PC-3 (cell line): ENCODE measurements at regions not wholly inside any gene's neighbourhood (a gene's known extent, or its start where the extent isn't known, plus 50 kb on each side); places are given as distances from the start of the nearest gene placed in this dataset.

Experiments used
- ATAC-seq: fragments of 200-7000 bp; cut with Tn5 transposase; 2 replicates; pipeline ENCODE4 v1.9.1; 2020; ENCODE audit warnings: mild to moderate bottlenecking, moderate library complexity
- BruUV-seq: library from RNA; stranded (reverse); fragments of 400-500 nt; replicated peaks from 2 replicates; lab custom pipeline; 2021; lab: Mats Ljungman, UMichigan
- CTCF ChIA-PET: fragments of 300-600 bp; sonication (Branson Sonifier 250); formaldehyde crosslinking; loops from one replicate; lab custom pipeline; 2022; ENCODE audit warnings: antibody characterized with exemption; lab: Charles Lee
- POLR2A ChIA-PET: fragments of 300-600 bp; sonication (Branson Sonifier 250); formaldehyde crosslinking; loops from one replicate; lab custom pipeline; 2022; ENCODE audit warnings: antibody characterized with exemption; ENCODE audit not compliant: unreplicated experiment; lab: Charles Lee
- DNase-seq: peaks from one replicate; pipeline ENCODE4 v3.0.0-alpha.2; 2015
- H2AFZ ChIP-seq: fragments of 300-600 bp; sonication (generic); 2 replicates; pipeline ENCODE4 v1.6.0; 2016; ENCODE audit warnings: antibody characterized with exemption, low read length
- H3F3A ChIP-seq: fragments of 300-600 bp; sonication (generic); one replicate; pipeline ENCODE4 v1.6.0; 2017; ENCODE audit warnings: antibody characterized with exemption, low read length, control low read depth, mild to moderate bottlenecking; ENCODE audit not compliant: unreplicated experiment
- H3K27ac ChIP-seq: fragments of 300-600 bp; sonication (generic); 2 replicates; pipeline ENCODE4 v1.5.1; 2016; ENCODE audit warnings: mild to moderate bottlenecking, low read length
- H3K27me3 ChIP-seq: fragments of 300-600 bp; sonication (generic); 2 replicates; pipeline ENCODE4 v1.6.1; 2016; ENCODE audit warnings: low read length, mixed read lengths
- H3K36me3 ChIP-seq: fragments of 300-600 bp; sonication (generic); 2 replicates; pipeline ENCODE4 v1.6.1; 2016; ENCODE audit warnings: low read depth, mixed run types, low read length, mixed read lengths
- H3K4me1 ChIP-seq: fragments of 300-600 bp; sonication (generic); 2 replicates; pipeline ENCODE4 v1.5.1; 2016; ENCODE audit warnings: low read length; ENCODE audit not compliant: insufficient read depth
- H3K4me2 ChIP-seq: fragments of 300-600 bp; sonication (generic); 2 replicates; pipeline ENCODE4 v1.6.0; 2016; ENCODE audit warnings: low read length
- H3K4me3 ChIP-seq: fragments of 300-600 bp; sonication (generic); 2 replicates; pipeline ENCODE4 v1.5.1; 2016; ENCODE audit warnings: mild to moderate bottlenecking, low read length, mixed read lengths
- H3K79me2 ChIP-seq: fragments of 300-600 bp; sonication (generic); 2 replicates; pipeline ENCODE4 v1.6.1; 2017; ENCODE audit warnings: low read length, mixed read lengths
- H3K9ac ChIP-seq: fragments of 300-600 bp; sonication (generic); 2 replicates; pipeline ENCODE4 v1.6.0; 2016; ENCODE audit warnings: mild to moderate bottlenecking, low read length
- H3K9me2 ChIP-seq: fragments of 300-600 bp; sonication (generic); replicated peaks from 2 replicates; pipeline ENCODE4 v1.6.1; 2016; ENCODE audit warnings: mixed run types, low read length, mixed read lengths
- H3K9me3 ChIP-seq: fragments of 300-600 bp; sonication (generic); 2 replicates; pipeline ENCODE4 v1.6.1; 2016; ENCODE audit warnings: low read length, mixed read lengths
- H4K20me1 ChIP-seq: fragments of 300-600 bp; sonication (generic); 2 replicates; pipeline ENCODE4 v1.6.1; 2016; ENCODE audit warnings: low read length, mixed read lengths
- CTCF ChIP-seq: fragments of 300-600 bp; sonication (generic); conservative IDR thresholded peaks from 2 replicates; pipeline ENCODE4 v1.5.1; 2017; ENCODE audit warnings: antibody characterized with exemption, low read depth, mild to moderate bottlenecking, low read length
- EZH2 ChIP-seq: fragments of 300-600 bp; sonication (generic); IDR thresholded peaks from one replicate; pipeline ENCODE4 v1.6.1; 2017; ENCODE audit warnings: antibody characterized with exemption, mild to moderate bottlenecking, low read length; ENCODE audit not compliant: unreplicated experiment
- EZH2phosphoT487 ChIP-seq: fragments of 300-600 bp; sonication (generic); IDR thresholded peaks from 2 replicates; pipeline ENCODE4 v1.6.1; 2018; ENCODE audit warnings: mild to moderate bottlenecking, antibody characterized with exemption, low read length, borderline replicate concordance
- intact Hi-C: fragments of 100-400 bp; cut with micrococcal nuclease; formaldehyde crosslinking; loops from 2 replicates; pipeline ENCODE4 v1.9.0; 2023

DNA sequence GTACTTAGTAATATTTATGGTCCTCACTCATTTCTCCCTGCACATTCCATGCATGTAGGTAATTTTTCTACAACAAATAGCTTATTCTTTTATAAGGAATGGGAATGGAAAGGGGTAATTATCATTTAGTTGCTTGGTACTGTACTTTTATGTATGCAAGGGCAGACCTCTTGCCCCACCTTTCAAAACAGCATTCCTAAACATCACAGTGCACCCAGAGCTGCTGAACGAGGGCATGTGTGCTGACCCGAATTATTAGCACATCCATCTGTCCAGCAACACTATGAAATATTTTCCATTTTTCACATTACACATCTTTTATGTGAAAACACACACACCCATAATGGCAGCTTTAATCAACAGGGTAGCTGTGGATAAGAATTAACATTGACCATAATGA is 228.6 kb upstream of the ARRDC3 start:
- Histone ChIP-seq H4K20me1 (no peaks in the 10 kb centered on the region), H2AFZ (no peak overlapping the region), H3K79me2 (no peaks in the 10 kb centered on the region), H3K4me1 (no peaks in the 10 kb centered on the region), H3K9me3 (no peaks in the 10 kb centered on the region), H3K4me3 (no peak overlapping the region), H3K36me3 (no peaks in the 10 kb centered on the region), H3K9me2 (no peaks in the 10 kb centered on the region), H3K27ac (no peak overlapping the region), H3K9ac (no peak overlapping the region), H3F3A (no peaks in the 10 kb centered on the region), H3K4me2 (no peak overlapping the region), H3K27me3 (0 out of 2 replicates have a peak, but pooled peaks cover 4% of the 10 kb centered on the region)
- DNase-seq, result no peak
- no TSS peak for BruUV-seq
- ATAC-seq, result no peak
- TF ChIP-seq EZH2 (no peak), CTCF (no peak), EZH2phosphoT487 (no peak)
- ChIA-PET CTCF (no interaction called here), POLR2A (no interaction called here)
- intact Hi-C loops, result no loop called here

- Histone ChIP-seq H3K9ac (no peak overlapping the region), H3K4me3 (no peak overlapping the region), H3K27ac (no peak overlapping the region), H3K79me2 (no peaks in the 10 kb centered on the region), H3K27me3 (0 out of 2 replicates have a peak, but pooled peaks cover 4% of the 10 kb centered on the region), H3K9me2 (no peaks in the 10 kb centered on the region), H3K4me2 (no peak overlapping the region), H4K20me1 (no peaks in the 10 kb centered on the region), H3K4me1 (no peaks in the 10 kb centered on the region), H3K9me3 (no peaks in the 10 kb centered on the region), H3K36me3 (no peaks in the 10 kb centered on the region), H2AFZ (no peak overlapping the region), H3F3A (no peaks in the 10 kb centered on the region)
- DNase-seq, result no peak
- ChIA-PET POLR2A (no interaction called here), CTCF (no interaction called here)
- BruUV-seq, result no TSS peak
- no peak for ATAC-seq
- intact Hi-C loops, result no loop called here
- TF ChIP-seq CTCF, result no peak
- no peak for TF ChIP-seq EZH2
- no peak for TF ChIP-seq EZH2phosphoT487
Observed at GRCh38 chr5:91607675-91608074, 224.6 kb upstream of the ARRDC3 start.

DNA sequence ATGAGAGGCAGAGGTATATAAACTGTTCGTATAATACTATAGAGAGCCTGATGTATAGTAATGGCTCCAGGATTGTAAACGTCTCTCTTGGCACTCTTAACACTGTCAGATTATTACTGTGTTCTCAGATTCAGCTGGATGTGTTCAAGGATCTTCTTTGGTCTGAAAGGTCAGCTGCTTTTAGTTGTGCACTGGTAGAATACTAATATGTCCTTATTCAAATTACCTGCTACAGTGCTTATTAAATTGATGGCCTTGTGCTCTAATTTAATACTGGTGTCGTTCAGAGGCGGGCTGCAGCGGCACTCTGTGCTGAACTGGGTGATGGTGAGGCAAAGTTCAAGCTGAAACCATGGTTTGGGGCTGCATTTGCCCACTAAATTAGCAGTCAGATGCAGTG is 216.7 kb upstream of the ARRDC3 start:
- no peaks in the 10 kb centered on the region for H3K9me2 ChIP-seq
- CTCF ChIA-PET, result no interaction called here

More for the DNA sequence above, 216.7 kb upstream of the ARRDC3 start:
- POLR2A ChIA-PET, result no interaction called here
- no peak overlapping the region for H3K9ac ChIP-seq
- DNase-seq, result no peak
- H4K20me1 ChIP-seq, result no peaks in the 10 kb centered on the region
- H3F3A ChIP-seq, result no peaks in the 10 kb centered on the region
- ATAC-seq, result no peak
- H3K79me2 ChIP-seq, result no peaks in the 10 kb centered on the region
- H3K27ac ChIP-seq, result no peak overlapping the region
- no peaks in the 10 kb centered on the region for H3K36me3 ChIP-seq
- H3K27me3 ChIP-seq, result 0 out of 2 replicates have a peak, but pooled peaks cover 6% of the 10 kb centered on the region
- no peak overlapping the region for H2AFZ ChIP-seq
- peaks cover 5% of the 10 kb centered on the region; the same call in 1 of the 2 replicates for H3K9me3 ChIP-seq
- TF ChIP-seq CTCF (no peak), EZH2phosphoT487 (no peak), EZH2 (no peak)
- H3K4me1 ChIP-seq, result no peaks in the 10 kb centered on the region
- no peak overlapping the region for H3K4me3 ChIP-seq
- intact Hi-C loops, result no loop called here
- no TSS peak for BruUV-seq
- H3K4me2 ChIP-seq, result no peak overlapping the region
